Osteocyte (in vitro differentiated cells): ENCODE measurements at regions not wholly inside any gene's neighbourhood (a gene's known extent, or its start where the extent isn't known, plus 50 kb on each side); places are given as distances from the start of the nearest gene placed in this dataset.

Source experiments
- DNase-seq: peaks from one replicate; pipeline ENCODE4 v3.0.0; 2021; ENCODE audit warnings: mixed read lengths; ENCODE audit not compliant: unreplicated experiment; ENCODE audit errors: extremely low spot score
- H3K27ac Mint-ChIP-seq: one replicate; pipeline ENCODE4 v1.8.0; 2021; ENCODE audit warnings: mild to moderate bottlenecking, mixed read lengths; ENCODE audit not compliant: unreplicated experiment
- H3K27me3 Mint-ChIP-seq: one replicate; pipeline ENCODE4 v1.8.0; 2021; ENCODE audit warnings: mixed read lengths; ENCODE audit not compliant: unreplicated experiment
- H3K36me3 Mint-ChIP-seq: one replicate; pipeline ENCODE4 v1.8.0; 2021; ENCODE audit warnings: mixed read lengths; ENCODE audit not compliant: unreplicated experiment
- H3K4me1 Mint-ChIP-seq: one replicate; pipeline ENCODE4 v1.8.0; 2021; ENCODE audit warnings: mixed read lengths; ENCODE audit not compliant: unreplicated experiment
- H3K4me3 Mint-ChIP-seq: one replicate; pipeline ENCODE4 v1.8.0; 2021; ENCODE audit warnings: mild to moderate bottlenecking, moderate library complexity, mixed read lengths; ENCODE audit not compliant: unreplicated experiment
- H3K9me3 Mint-ChIP-seq: one replicate; pipeline ENCODE4 v1.8.0; 2021; ENCODE audit warnings: mixed read lengths; ENCODE audit not compliant: unreplicated experiment
- TF ChIP-seq, protein P1 (sequence below): fragments of 200-600 bp; sonication (generic); IDR thresholded peaks from 2 replicates; pipeline ENCODE4 v1.5.0; 2021; ENCODE audit warnings: antibody characterized with exemption, mild to moderate bottlenecking, moderate library complexity

DNA sequence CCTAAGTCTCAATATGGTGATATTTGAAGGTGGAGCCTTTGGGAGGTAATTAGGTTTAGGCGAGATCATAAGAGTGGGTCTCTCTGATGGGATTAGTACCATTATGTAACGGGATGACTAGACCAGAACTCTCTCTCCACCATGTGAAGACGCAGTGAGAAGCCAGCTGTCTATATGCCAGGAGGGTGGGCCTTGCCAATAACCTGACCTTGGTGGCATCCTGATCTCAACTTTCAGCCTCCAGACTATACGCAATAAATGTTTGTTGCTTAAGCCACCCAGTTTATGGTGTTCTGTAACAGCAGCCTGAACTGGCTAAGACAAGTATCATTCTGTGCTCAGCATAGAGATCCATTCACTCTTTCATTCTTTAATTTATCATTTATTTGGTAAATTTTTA lies 167.2 kb upstream of the CDH11 start:
- no peaks in the 10 kb centered on the region for H3K36me3 Mint-ChIP-seq
- TF ChIP-seq, protein P1, sequence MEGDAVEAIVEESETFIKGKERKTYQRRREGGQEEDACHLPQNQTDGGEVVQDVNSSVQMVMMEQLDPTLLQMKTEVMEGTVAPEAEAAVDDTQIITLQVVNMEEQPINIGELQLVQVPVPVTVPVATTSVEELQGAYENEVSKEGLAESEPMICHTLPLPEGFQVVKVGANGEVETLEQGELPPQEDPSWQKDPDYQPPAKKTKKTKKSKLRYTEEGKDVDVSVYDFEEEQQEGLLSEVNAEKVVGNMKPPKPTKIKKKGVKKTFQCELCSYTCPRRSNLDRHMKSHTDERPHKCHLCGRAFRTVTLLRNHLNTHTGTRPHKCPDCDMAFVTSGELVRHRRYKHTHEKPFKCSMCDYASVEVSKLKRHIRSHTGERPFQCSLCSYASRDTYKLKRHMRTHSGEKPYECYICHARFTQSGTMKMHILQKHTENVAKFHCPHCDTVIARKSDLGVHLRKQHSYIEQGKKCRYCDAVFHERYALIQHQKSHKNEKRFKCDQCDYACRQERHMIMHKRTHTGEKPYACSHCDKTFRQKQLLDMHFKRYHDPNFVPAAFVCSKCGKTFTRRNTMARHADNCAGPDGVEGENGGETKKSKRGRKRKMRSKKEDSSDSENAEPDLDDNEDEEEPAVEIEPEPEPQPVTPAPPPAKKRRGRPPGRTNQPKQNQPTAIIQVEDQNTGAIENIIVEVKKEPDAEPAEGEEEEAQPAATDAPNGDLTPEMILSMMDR = no peak
- peaks cover 23% of the 10 kb centered on the region for H3K4me1 Mint-ChIP-seq
- H3K4me3 Mint-ChIP-seq = no peak overlapping the region
- H3K9me3 Mint-ChIP-seq = no peaks in the 10 kb centered on the region
- no peak for DNase-seq
- no peaks in the 10 kb centered on the region for H3K27me3 Mint-ChIP-seq
- no peak overlapping the region for H3K27ac Mint-ChIP-seq

DNA sequence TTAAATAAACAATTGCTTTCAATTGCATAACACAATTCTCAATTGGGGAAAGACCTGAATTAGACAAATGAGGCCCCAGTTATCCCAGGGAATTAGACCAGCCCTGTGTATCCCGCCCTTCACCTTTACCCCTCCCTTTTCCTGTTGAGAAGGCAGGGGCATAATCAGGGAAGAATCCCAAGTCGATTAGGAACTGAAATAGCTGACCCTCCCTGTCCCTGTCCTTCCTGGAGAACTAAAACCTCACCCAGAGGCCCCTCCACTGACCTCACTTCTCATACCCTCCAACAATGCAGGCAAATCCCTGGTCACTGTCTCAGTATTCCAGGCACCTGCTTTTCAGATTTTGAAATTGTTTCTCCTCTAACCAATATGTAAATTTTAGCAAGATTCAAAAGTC lies 165.4 kb upstream of the CDH11 start:
- Mint-ChIP-seq H3K9me3 (no peaks in the 10 kb centered on the region), H3K4me1 (peaks cover 35% of the 10 kb centered on the region), H3K27me3 (no peaks in the 10 kb centered on the region), H3K4me3 (no peak overlapping the region), H3K36me3 (no peaks in the 10 kb centered on the region), H3K27ac (no peak overlapping the region)
- TF ChIP-seq, protein P1 = no peak
- DNase-seq = no peak

DNA sequence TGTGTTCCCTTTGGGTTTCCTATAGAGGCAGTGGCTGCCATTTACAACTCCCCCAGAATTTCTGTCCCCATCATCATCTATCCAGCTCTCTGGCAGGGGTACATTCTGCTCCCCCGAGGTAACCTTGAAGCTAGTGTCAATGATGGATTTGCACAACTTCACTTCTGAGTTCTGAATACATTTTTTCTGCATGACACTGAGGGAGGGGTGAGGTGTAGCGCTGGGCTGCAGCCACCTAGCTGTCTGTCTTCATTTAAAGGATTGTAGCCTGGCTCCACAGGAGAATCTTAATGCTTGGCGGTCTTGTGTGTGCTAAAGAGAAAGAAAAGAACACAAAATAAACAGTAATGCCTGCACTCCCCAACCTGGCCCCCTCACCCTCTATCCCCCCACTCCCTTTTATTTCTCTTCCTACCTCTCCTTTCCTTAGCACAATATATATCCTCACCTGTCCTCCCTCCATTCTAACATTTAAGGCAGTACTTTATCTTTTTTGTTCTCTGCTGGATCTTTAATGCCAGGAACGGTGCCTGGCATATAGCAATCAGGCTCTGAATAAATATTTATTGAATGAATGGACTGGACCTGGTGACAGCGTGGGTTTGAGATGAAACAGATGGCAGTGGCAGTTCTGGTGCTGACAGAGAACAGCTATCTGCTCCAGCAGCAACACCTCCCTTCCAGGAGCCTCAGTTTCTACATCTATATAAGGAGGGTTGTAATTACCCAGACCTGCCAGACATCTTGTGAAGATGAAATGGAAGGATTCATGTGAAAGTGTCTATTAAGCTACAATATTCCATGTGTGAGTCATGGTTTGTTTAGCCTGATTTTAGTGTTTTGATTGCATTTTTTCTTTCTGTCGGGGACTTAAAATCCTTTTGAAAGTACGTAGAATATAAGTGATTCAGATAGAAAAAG lies 163.5 kb upstream of the CDH11 start:
- Mint-ChIP-seq H3K4me1 (peaks cover 35% of the 10 kb centered on the region), H3K27ac (peak overlapping the region; percentile 65), H3K4me3 (peak overlapping the region; percentile 54), H3K27me3 (no peaks in the 10 kb centered on the region), H3K36me3 (no peaks in the 10 kb centered on the region), H3K9me3 (no peaks in the 10 kb centered on the region)
- TF ChIP-seq, protein P1 = no peak
- no peak for DNase-seq

DNA sequence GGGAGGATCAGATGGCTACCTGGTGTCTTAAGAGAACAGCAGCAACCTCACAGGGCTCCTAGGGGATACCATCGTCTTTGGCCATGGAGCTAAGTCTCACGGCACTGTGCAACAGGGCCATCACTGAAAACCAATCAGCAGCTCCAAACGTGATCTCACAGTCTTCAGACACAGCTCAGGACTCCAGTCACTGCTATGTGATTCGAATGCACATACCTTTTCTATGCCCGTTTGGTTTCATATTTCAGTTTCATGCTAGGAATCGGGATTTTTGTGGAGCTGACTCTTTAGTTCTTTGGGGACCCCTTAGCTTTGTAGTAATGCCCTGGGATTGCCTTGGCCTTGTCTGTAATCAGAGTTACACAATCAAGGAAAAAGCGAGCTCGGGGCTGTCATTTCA lies 162.8 kb upstream of the CDH11 start:
- Mint-ChIP-seq H3K27ac (no peak overlapping the region), H3K9me3 (no peaks in the 10 kb centered on the region), H3K36me3 (no peaks in the 10 kb centered on the region), H3K4me3 (no peak overlapping the region), H3K4me1 (peaks cover 35% of the 10 kb centered on the region), H3K27me3 (no peaks in the 10 kb centered on the region)
- TF ChIP-seq, protein P1 = no peak
- no peak for DNase-seq

DNA sequence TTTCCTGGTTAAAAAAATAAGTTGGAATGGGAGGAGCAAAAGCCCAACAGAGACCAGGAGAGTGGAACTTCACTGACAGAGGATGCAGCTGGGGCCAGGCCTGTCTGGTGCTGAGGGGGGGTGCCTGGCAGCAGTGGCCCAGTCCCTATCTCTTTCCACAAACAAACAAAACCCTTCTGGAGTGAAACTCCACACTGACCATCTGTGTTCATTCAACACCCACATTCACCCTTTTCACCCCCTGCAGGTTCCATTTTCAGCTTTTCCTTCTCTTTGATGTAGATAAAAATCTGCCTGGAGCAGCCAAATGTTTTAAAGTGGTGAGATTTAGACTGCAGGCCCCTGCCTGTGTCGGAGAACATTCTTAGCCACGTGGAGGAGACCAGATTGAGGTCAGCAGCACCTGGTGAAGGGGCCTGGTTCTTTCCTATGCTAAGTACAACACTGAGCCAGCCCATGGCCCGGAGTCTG lies 161.4 kb upstream of the CDH11 start:
- Mint-ChIP-seq H3K36me3 (no peaks in the 10 kb centered on the region), H3K27me3 (no peaks in the 10 kb centered on the region), H3K9me3 (no peaks in the 10 kb centered on the region), H3K27ac (peak overlapping the region; percentile 35), H3K4me3 (no peak overlapping the region), H3K4me1 (peaks cover 35% of the 10 kb centered on the region)
- no peak for DNase-seq
- TF ChIP-seq, protein P1 = no peak
